Uterus (tissue), 2 donors: ENCODE measurements at regions not wholly inside any gene's neighbourhood (a gene's known extent, or its start where the extent isn't known, plus 50 kb on each side); places are given as distances from the start of the nearest gene placed in this dataset.

Experiments used
- CTCF ChIP-seq, 4 experiments: fragments of 200-600 bp in 2 of 4; fragments of 450-650 bp in 2 of 4; sonication (generic) in 2 of 4; IDR thresholded peaks; one replicate each; pipeline ENCODE4 v1.5.1; 2016 to 2019; ENCODE audit warnings: antibody characterized with exemption in 4 of 4, mild to moderate bottlenecking in 2 of 4, moderate library complexity in 1 of 4
- POLR2A ChIP-seq, 2 donors: fragments of 450-650 bp; IDR thresholded peaks; one replicate each; pipeline ENCODE4 v1.6.1; 2016; ENCODE audit warnings: antibody characterized with exemption in 2 of 2, mild to moderate bottlenecking in 1 of 2, moderate library complexity in 1 of 2

- TF ChIP-seq CTCF (IDR thresholded peaks at IDR 0.05) (no peak), POLR2A (IDR thresholded peaks at IDR 0.05) (no peak)
These were observed 570.8 kb upstream of the CPEB2 start for GRCh38 chr4:14431155-14432134.
